ENCODE measurements at regions not wholly inside any gene's neighbourhood (a gene's known extent, or its start where the extent isn't known, plus 50 kb on each side); places are given as distances from the start of the nearest gene placed in this dataset.

- no peak overlapping the region for H3K27ac ChIP-seq
- H3K4me3 ChIP-seq = no peak overlapping the region
- peaks cover 0 to 6% (median 0%) of the 10 kb centered on the region in 4 donors for H3K4me1 ChIP-seq
- H3K9me3 ChIP-seq = no peaks in the 10 kb centered on the region
- no peaks in the 10 kb centered on the region for H3K36me3 ChIP-seq
- 83 to 94% (median 93%) methylated on average over 2 of the region's 2 CpGs for WGBS, 5 donors
- intact Hi-C loops (cut with DNase I; ENCODE audit: low total_unique reads) = no loop called here
- no peak for DNase-seq
- TF ChIP-seq POLR2A (IDR thresholded peaks at IDR 0.05) = no peak
- no peak for TF ChIP-seq POLR2AphosphoS5 (IDR thresholded peaks at IDR 0.05)
- TF ChIP-seq EP300 (IDR thresholded peaks at IDR 0.05) = no peak
- no peak for TF ChIP-seq CTCF (IDR thresholded peaks at IDR 0.05)
- no peaks in the 10 kb centered on the region for H3K27me3 ChIP-seq
These were observed 164.2 kb upstream of the SOX5 start for GRCh38 chr12:24113701-24114100.

- Histone ChIP-seq H3K9me3 (no peaks in the 10 kb centered on the region), H3K36me3 (no peaks in the 10 kb centered on the region), H3K27ac (no peak overlapping the region), H3K27me3 (no peaks in the 10 kb centered on the region), H3K4me3 (no peak overlapping the region), H3K4me1 (no peaks in the 10 kb centered on the region)
- intact Hi-C loops (cut with DNase I; ENCODE audit: low total_unique reads) = no loop called here
- 52 to 71% (median 65%) methylated on average over 2 of the region's 2 CpGs for WGBS, 5 donors
- no peak for TF ChIP-seq POLR2A (IDR thresholded peaks at IDR 0.05)
- DNase-seq = no peak
These were observed 162.1 kb upstream of the SOX5 start for GRCh38 chr12:24111616-24112015.

- no peaks in the 10 kb centered on the region for H3K36me3 ChIP-seq
- H3K4me1 ChIP-seq = no peaks in the 10 kb centered on the region
- 91 to 100% (median 97%) methylated on average over 1 of the region's 1 CpG for WGBS, 5 donors
- no peak overlapping the region for H3K27ac ChIP-seq
- no peak for DNase-seq
- no peaks in the 10 kb centered on the region for H3K9me3 ChIP-seq
- intact Hi-C loops (cut with DNase I; ENCODE audit: low total_unique reads) = no loop called here
- TF ChIP-seq POLR2AphosphoS5 (IDR thresholded peaks at IDR 0.05) (no peak), POLR2A (IDR thresholded peaks at IDR 0.05) (no peak), CTCF (IDR thresholded peaks at IDR 0.05) (no peak), EP300 (IDR thresholded peaks at IDR 0.05) (no peak)
- H3K27me3 ChIP-seq = no peaks in the 10 kb centered on the region
- H3K4me3 ChIP-seq = no peak overlapping the region
These were observed 161.6 kb upstream of the SOX5 start for GRCh38 chr12:24111086-24111485.

- Histone ChIP-seq H3K27me3 (no peaks in the 10 kb centered on the region), H3K27ac (no peak overlapping the region), H3K4me3 (no peak overlapping the region), H3K4me1 (no peaks in the 10 kb centered on the region), H3K9me3 (no peaks in the 10 kb centered on the region), H3K36me3 (no peaks in the 10 kb centered on the region)
- intact Hi-C loops (cut with DNase I; ENCODE audit: low total_unique reads) = no loop called here
- 55 to 61% (median 57%) methylated on average over 3 of the region's 3 CpGs for WGBS, 5 donors
- peak in 1 of 2 donors; percentile 23 for DNase-seq
- TF ChIP-seq EP300 (IDR thresholded peaks at IDR 0.05) (no peak), CTCF (IDR thresholded peaks at IDR 0.05) (peak in 5 of 7 experiments; percentile 14 to 45 (median 39))
These were observed 160.0 kb upstream of the SOX5 start for GRCh38 chr12:24109381-24110039.

GRCh38 chr12:24102676-24103075 lies 153.2 kb upstream of the SOX5 start:
- TF ChIP-seq CTCF (IDR thresholded peaks at IDR 0.05) = no peak
- no peak for TF ChIP-seq EP300 (IDR thresholded peaks at IDR 0.05)
- TF ChIP-seq POLR2AphosphoS5 (IDR thresholded peaks at IDR 0.05) = no peak
- TF ChIP-seq POLR2A (IDR thresholded peaks at IDR 0.05) = no peak
- Histone ChIP-seq H3K27me3 (no peaks in the 10 kb centered on the region), H3K27ac (no peak overlapping the region), H3K9me3 (no peaks in the 10 kb centered on the region), H3K4me1 (no peaks in the 10 kb centered on the region), H3K4me3 (no peak overlapping the region), H3K36me3 (no peaks in the 10 kb centered on the region)
- DNase-seq = no peak
- WGBS, 5 donors = 49 to 86% (median 71%) methylated on average over 3 of the region's 3 CpGs
- intact Hi-C loops (cut with DNase I; ENCODE audit: low total_unique reads) = no loop called here

All from stomach (tissue), 8 donors.